Renal cortex interstitium (tissue), 11 donors: ENCODE measurements at regions not wholly inside any gene's neighbourhood (a gene's known extent, or its start where the extent isn't known, plus 50 kb on each side); places are given as distances from the start of the nearest gene placed in this dataset.

ENCODE experiments used
- DNase-seq, 11 donors: peaks; one replicate each; pipeline ENCODE4 v3.0.0-alpha.2; 2013; ENCODE audit warnings: low read depth in 9 of 11, low spot score in 4 of 11; ENCODE audit errors: extremely low read depth in 1 of 11

DNA sequence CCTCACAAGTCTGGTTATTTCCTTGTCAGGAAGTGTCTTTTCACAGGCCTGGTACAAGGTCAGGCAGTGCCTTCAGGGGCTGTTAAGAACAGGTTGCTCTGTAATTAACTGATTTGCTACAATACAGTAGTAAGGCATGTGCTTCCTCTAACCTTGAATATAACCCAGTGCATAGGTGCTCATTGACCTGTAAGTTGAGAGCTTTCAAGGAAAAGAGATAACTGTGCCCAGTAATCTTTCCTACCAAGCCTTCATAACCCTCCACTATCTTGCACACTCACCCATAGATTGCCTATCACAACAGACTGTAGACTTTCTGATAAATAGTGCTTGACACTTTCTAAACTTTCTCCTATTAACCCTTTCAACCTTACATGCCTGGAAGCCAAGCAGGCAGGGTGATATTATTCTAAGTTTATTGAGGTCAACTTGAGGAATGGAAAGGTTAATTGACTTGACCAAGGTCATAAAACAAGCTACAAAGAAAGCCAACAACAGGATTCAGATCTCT lies 148.1 kb downstream of the PPARGC1A start:
- peak in 5 of 11 donors; percentile 19 to 54 (median 29) for DNase-seq

DNA sequence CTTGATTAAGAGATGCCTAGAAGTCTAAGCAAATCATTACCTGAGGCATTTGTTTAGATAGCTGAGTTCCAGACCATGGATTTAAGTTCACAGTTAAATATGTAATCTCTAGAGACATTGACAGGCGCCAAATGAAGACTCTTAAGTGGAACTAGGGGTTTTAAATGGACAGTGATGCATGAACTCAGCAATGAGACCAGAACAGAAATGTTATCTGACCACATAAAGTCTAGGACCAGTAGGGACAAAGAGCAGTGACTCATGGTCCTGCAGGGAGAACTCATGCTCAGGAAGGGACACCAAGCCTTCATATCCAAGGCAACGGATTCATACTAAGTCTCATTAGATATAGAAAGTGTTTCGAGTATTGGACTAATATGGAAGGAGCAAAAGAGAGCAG lies 152.3 kb downstream of the PPARGC1A start:
- DNase-seq: no peak

DNA sequence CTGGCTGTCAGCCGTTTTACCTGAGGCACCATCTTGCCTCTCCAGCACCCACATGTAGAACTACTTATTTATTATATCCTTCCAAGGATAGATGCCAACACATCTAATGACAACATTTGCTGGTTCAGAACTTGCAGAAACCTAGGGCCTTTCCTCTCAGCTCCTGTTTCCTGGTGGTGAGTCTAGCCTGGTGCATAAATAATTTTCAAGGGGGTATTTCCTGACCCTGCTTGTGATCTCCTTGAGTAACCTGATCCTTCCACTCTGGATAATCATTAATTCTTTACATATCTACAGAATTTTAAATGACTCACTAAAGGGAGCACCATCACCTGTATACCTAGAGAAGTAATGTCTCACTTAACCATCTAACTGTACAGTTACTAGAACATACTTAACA lies 153.4 kb downstream of the PPARGC1A start:
- DNase-seq: no peak

DNA sequence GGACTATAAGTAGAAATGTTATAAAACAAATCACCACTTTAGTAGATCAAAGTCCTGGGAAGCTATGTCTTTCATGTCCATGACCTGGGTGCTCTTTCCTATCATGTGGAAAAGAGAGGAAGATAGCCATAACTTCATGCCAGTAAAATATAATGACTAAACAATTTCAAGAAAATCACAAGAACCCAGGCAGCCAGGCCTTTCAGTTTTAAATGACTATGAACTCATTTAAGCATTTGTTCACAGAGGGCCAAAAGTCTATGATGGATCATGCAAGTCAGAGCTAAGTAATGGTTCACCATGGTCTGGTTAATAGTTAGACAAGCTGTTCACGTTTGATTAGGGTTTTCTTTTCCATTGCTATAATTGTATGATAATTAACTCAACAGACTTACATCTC lies 155.8 kb downstream of the PPARGC1A start:
- peak in 2 of 11 donors; percentile 12 to 53 for DNase-seq

DNA sequence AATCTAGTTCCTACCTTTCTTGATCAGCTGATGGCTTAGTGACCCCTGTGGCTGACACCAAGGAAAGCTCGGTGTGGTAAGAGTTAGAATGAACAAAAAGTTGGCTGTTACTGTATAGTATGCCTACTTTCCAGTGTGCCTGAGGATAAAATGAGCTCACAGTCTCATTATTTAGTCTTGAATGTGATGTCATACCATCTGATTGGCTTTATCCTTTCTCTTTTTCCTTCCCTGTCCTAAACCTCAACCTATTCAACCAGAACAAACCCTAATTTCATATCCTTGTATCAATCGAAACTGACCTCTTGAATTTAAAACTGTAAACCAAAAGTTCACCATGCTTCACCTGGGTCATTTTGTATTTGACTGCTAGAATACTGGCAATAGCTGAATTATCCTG lies 156.4 kb downstream of the PPARGC1A start:
- DNase-seq: no peak

DNA sequence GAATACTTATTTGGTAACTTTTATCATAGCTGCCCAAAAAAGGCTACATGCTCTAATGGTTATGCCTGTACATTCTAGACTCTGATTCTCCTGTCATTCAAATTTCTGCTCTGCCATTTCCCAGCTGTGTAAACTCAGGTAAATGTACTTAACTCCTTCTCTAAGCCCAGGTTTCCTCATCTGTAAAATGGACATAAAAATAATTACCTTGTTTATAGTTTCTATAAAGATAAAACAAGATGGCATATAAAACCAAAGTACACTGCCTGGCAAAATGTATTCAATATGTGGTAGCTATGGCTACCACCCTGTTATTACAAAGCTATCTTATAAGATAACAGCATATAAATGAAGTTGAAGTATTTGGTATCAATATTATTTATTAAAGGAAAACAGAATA lies 158.8 kb downstream of the PPARGC1A start:
- DNase-seq: no peak

DNA sequence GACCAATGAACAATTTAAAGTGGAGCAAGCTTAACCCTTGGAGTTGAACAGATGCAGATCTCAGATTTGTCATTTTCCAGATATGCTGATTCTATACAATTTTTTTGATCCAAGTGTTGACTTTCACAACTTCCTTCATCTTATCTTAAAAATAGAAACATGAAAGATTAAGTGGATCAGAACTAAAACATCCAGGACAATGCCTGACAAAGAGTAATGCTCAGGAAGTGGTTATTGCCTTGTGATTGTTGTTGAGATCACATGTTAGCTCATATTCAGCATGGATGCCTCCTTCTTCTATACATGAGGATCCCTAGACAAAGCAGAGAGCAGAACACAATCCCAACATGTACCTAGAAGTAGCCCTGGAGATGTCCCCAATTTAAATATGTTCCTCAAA lies 160.9 kb downstream of the PPARGC1A start:
- DNase-seq: no peak

DNA sequence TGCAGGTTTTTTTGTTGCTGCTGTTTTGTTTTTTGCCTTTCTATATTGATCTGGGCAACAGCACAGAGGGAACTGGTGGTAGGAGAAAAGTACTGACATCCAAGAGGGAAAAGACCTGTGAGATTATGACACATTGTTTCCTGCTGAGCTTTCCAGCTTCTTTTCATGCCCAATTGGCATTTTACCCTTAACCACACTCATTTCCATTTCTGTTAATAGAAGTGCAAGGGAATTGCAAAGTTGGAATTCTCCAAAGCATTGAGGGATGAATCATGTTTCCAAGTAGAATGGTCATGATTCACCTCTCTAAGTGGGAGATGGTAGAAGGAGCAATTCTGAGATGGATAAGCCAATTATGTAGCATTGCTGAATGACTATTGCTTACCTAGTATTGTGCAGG lies 161.5 kb downstream of the PPARGC1A start:
- no peak for DNase-seq

DNA sequence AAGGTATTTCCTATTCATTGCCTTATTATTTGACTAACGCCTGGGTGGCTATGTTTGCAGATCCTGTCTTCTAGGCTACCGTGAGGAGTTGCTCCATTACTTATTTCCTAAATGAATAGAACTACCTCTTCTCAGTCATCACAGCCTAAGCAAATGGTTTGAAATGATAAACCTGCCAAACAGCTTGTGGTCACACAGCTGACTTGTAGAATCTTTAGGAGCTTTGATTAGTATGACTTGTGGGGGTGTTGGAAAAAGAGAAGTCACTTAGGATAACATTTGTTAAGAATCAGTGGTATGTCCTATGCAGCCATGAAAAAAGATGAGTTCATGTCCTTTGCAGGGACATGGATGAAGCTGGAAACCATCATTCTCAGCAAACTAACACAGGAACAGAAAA lies 169.3 kb downstream of the PPARGC1A start:
- no peak for DNase-seq

DNA sequence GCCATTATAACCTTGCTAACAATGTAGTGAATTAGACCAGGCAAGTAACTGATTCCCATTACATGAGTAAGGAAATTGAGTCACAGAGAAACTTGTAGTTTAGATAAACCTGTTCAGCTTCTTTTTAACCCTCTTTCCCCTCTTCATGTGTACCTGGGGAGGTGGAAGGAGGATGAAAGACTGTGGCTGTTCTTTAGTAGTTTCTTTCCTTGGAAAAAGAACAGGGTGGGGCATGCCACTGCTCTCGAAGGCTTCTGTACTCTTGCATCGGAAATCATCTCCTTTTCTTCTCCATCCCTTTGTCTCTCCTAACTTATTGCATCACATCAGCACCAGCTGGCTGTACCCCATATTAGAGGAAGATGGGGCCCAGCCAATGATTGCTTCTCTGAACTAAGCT lies 171.4 kb downstream of the PPARGC1A start:
- no peak for DNase-seq

DNA sequence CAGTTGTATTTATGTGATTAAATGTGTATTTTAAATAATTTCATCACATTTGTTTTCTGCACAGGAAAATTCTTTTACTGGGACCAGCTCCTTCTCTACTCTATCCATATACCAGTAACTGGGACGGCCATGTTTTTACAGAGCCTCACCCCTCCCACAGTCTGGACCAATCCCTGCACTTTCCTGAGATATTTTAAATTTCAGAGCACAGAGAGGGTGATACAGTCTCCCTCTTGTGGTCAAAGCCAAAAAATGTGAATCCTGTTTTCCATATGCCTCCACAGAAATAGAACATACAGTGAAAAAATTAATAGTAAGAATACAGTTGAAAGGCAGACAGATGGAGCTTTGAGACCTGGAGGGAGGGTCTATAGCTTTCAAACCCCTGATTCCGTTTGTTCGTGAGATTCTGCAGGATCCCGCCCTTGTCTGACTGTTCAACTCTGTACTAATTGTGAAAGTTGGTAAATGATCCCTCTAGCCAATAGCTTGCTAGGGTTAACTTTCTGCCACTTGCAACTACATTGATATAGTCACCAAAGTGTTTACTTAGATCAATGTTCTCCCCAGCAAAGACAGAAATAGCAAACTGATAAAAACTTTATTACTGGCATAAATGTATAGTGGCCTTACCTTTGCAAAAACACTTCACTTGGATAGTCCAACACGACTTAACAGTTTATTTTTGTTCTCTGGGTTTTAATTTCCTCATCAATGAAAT lies 172.2 kb downstream of the PPARGC1A start:
- DNase-seq: no peak

DNA sequence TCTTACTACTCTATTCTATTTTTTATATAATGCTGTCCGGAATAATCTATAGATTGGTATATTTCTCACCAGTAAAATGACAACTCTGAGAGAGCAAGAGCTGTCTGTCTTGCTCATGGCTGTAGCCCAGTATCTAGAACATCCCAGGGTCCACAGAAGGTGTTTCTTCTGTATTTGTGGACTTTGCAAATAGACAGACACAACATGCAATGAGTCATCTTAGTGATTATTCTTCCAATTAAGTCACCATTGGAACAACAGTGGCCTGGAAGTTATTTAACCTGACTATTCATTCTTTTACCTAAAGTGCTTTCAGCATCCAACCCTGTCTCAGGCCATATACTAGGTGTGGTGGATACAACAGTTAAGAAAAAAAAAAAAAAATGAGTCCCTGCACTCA lies 179.5 kb downstream of the PPARGC1A start:
- no peak for DNase-seq

DNA sequence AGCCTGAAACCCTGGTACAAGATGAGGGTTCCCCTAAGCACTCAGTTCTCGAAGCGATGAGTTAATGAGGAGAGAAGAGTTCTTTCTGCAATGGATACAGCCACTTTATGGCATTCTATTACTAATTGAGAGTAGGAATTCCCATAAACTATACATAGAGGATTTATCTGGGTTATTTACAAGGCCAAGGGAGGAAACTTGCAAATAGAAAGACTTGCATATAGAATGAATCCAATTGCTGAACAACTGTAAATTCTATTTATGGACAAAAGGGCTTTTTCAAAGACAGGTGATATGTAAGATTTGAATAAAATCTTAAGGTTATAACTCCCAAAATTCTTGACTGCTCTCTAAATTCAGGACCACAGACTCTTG lies 182.2 kb downstream of the PPARGC1A start:
- no peak for DNase-seq

DNA sequence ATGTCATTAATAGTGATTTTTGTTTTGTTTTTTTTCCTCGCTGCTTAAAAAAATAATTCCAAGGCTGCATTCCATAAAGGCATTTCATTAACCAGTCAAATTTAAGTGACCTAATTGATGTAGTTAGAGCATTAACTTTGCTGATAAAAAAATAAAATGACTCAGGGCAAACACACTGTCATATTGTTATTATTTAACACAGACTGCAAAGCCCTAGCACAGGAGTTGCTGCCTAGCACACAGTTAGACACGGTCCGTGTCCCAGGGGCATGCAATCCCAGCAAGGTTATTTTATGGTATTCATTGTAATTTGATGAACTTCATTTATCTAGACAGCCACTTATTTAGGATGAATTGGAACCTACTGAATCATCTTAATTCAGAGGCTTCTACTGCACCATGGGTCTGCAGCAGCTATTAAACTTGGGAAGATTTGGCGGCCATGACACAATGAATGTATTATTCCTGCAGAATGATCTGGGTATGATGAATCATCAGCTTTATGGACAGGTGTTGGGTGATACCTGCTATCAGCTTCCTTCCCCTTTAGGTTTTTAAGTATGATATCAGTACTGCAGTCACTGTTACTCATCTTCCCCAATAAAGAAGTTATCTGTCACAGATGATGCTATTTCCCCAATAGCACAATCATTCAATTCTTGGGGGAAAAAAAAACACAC lies 182.7 kb downstream of the PPARGC1A start:
- DNase-seq: no peak

DNA sequence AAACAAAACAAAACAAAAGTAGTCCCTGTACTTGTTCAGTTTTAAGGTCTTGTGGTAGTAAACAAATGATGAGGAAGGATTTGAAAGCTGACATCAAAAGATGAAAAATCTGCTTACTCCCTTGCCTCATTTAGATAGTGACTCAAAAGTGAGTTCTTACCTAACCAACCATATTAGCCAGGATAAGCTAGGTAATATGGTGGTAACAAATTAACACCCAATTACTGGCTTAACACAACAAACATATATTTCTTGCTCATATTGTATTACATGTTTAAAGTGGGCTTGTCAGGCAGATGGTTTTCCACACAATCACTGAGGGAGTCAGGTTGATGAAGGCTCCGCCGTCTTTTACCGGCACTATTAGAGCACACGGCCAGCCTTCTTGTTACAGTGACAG lies 189.7 kb downstream of the PPARGC1A start:
- DNase-seq: no peak

DNA sequence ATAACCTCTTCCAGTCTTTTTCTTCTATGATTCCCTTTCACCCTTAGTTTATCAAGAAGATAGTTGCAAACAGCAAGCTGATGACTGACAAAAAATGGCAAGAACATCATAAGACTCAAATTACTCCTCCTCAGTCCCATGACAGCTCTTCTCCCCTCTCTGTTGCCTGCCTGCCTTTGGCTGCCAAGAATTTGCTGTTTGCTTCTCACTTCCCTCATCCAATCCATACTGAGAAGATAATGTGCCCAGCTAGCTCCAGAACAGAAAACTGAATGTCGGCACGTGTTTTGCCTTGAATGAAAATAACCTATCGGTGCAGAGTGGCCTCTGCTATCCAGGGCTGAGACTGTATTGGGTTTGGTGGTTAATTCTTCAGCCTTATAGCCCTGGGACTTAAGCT lies 192.1 kb downstream of the PPARGC1A start:
- no peak for DNase-seq

DNA sequence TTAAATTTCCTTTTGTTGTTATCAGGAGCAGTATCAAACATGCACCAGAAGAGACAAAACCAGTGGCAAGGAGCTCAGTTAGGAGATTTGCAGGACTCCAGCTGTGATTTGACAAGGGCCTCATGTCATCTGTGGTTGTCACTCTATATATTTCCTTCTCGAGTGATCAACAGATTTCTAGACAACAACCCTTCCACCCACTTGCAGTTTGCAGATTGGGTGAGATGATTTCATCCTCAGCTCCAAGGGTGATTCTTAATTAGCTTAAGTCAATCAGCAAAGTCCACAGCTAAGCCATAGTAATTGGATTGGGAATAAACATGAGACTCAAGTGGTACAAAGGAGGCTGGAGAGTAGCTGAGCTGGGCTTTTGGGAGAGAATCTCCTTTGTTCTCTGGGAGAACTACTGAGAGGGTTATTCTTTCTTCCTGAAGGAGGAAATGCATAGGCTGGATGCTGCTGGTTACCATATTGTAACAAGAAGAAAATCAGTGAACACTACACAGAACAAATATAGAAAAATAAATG lies 192.8 kb downstream of the PPARGC1A start:
- no peak for DNase-seq

DNA sequence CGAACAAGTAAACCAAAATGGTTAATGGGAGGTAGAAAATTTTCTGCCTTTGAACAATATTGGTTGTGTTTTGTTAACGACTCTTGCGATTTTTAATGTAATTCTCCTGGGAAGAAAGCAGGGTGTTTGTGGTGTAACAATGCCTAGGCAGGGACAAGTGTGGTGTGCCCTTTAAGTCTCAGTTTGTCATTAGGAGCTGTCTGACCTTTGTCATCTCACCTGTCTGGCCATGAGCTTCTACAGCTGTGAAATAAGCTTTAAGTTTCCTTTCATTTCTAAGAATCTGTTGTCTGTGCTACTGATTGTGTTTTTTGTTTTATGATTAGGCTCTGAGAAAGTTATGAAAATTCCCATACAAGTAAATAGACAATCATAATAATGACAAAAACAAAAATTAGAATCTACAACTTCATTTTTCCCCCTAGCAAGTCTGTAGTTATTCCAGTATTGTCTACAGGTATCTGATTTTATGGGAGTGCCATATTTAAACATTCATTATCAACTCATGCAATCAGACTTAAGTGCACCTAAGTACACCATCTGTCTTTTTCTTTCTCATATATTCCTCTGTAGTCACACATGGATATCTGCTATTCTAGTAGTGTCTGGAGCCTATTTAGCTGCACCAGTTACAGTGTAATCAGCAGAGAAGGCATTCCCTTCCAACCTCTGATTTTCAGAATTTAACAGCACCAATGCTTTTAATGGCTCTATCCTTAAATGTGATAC lies 203.5 kb downstream of the PPARGC1A start:
- no peak for DNase-seq

DNA sequence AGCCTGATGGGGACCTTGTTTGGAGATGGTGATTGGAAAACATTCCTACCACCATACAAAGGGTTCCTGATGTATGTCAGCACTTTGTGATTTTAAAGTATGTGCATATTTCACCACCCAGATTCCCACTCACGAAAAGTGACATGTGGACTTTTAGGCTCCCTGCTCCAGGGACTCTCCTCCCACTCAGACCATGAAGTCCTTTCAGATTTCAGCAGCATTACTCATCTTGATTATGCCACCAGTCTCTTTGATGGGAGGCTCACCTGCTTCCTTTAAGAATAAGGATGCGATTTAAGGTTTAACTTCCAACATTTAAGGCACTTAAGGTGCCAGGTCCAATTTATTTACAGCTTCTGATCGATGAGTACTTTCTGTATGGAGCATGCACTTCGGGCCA lies 204.4 kb downstream of the PPARGC1A start:
- no peak for DNase-seq
